Neural progenitor cell (in vitro differentiated cells): ENCODE measurements at regions not wholly inside any gene's neighbourhood (a gene's known extent, or its start where the extent isn't known, plus 50 kb on each side); places are given as distances from the start of the nearest gene placed in this dataset.

Experiments
- EZH2phosphoT487 ChIP-seq: fragments of 200-600 bp; sonication (generic); IDR thresholded peaks from 2 replicates; pipeline ENCODE4 v1.6.1; 2017; ENCODE audit warnings: antibody characterized with exemption
- TF ChIP-seq, protein P1 (sequence below): fragments of 200-600 bp; sonication (generic); IDR thresholded peaks from 2 replicates; pipeline ENCODE4 v1.5.1; 2017; ENCODE audit warnings: antibody characterized with exemption, mild to moderate bottlenecking

DNA sequence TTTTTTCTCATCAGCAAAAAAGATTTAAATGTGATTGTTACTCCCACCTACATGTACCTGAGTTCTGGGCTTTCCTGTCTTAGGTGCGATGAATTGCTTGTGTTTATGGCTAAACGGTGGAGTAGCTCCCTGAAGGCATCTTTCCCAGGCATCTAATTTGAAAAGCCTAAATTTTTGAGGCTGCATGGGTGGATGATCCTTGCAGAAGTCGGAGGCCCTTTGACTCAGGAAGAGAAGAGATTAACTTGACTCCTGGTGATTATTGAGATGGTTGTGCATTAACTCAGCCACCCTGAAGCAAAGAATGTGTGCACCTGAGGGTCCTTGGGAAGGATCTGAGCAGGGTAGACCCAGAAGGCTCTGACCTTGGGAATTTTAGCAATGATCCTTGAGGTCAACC, 155.6 kb upstream of the SEMA3C start:
- TF ChIP-seq, protein P1, sequence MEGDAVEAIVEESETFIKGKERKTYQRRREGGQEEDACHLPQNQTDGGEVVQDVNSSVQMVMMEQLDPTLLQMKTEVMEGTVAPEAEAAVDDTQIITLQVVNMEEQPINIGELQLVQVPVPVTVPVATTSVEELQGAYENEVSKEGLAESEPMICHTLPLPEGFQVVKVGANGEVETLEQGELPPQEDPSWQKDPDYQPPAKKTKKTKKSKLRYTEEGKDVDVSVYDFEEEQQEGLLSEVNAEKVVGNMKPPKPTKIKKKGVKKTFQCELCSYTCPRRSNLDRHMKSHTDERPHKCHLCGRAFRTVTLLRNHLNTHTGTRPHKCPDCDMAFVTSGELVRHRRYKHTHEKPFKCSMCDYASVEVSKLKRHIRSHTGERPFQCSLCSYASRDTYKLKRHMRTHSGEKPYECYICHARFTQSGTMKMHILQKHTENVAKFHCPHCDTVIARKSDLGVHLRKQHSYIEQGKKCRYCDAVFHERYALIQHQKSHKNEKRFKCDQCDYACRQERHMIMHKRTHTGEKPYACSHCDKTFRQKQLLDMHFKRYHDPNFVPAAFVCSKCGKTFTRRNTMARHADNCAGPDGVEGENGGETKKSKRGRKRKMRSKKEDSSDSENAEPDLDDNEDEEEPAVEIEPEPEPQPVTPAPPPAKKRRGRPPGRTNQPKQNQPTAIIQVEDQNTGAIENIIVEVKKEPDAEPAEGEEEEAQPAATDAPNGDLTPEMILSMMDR: no peak
- TF ChIP-seq EZH2phosphoT487: no peak
